ENCODE measurements at regions not wholly inside any gene's neighbourhood (a gene's known extent, or its start where the extent isn't known, plus 50 kb on each side); places are given as distances from the start of the nearest gene placed in this dataset.

- no peak for TF ChIP-seq CTCF (IDR thresholded peaks at IDR 0.05)
- intact Hi-C loops (cut with DNase I; ENCODE audit: low total_unique reads): no loop called here
Measured at GRCh38 chr10:69749178-69750010, 52.3 kb upstream of the COL13A1 start.

GRCh38 chr10:69750011-69750373 lies 51.7 kb upstream of the COL13A1 start:
- intact Hi-C loops (cut with DNase I; ENCODE audit: low total_unique reads): no loop called here
- Histone ChIP-seq H3K4me3 (no peak overlapping the region), H3K27ac (no peak overlapping the region), H3K27me3 (no peaks in the 10 kb centered on the region), H3K4me1 (peaks cover 0 to 28% (median 15%) of the 10 kb centered on the region in 4 donors), H3K36me3 (no peaks in the 10 kb centered on the region), H3K9me3 (no peaks in the 10 kb centered on the region)
- no peak for DNase-seq
- TF ChIP-seq CTCF (IDR thresholded peaks at IDR 0.05): no peak

More at GRCh38 chr10:69749178-69750010, 52.3 kb upstream of the COL13A1 start:
- DNase-seq: no peak
- Histone ChIP-seq H3K4me1 (peaks cover 0 to 28% (median 15%) of the 10 kb centered on the region in 4 donors), H3K36me3 (no peaks in the 10 kb centered on the region), H3K27ac (peak overlapping the region in 1 of 2 donors; percentile 34), H3K27me3 (no peaks in the 10 kb centered on the region), H3K4me3 (no peak overlapping the region), H3K9me3 (no peaks in the 10 kb centered on the region)

- intact Hi-C loops (cut with DNase I; ENCODE audit: low total_unique reads): no loop called here
- peaks cover 0 to 28% (median 15%) of the 10 kb centered on the region in 4 donors for H3K4me1 ChIP-seq
- no peak for TF ChIP-seq CTCF (IDR thresholded peaks at IDR 0.05)
- no peaks in the 10 kb centered on the region for H3K27me3 ChIP-seq
- H3K9me3 ChIP-seq: no peaks in the 10 kb centered on the region
- DNase-seq: no peak
- no peak overlapping the region for H3K4me3 ChIP-seq
- no peaks in the 10 kb centered on the region for H3K36me3 ChIP-seq
- H3K27ac ChIP-seq: no peak overlapping the region
Measured at GRCh38 chr10:69750725-69751124, 51.0 kb upstream of the COL13A1 start.

GRCh38 chr10:69751214-69751613 lies 50.5 kb upstream of the COL13A1 start:
- no peak for TF ChIP-seq CTCF (IDR thresholded peaks at IDR 0.05)
- H3K4me3 ChIP-seq: no peak overlapping the region
- no peaks in the 10 kb centered on the region for H3K9me3 ChIP-seq
- no peaks in the 10 kb centered on the region for H3K36me3 ChIP-seq
- no peaks in the 10 kb centered on the region for H3K27me3 ChIP-seq
- DNase-seq: no peak
- peaks cover 0 to 28% (median 15%) of the 10 kb centered on the region in 4 donors for H3K4me1 ChIP-seq
- H3K27ac ChIP-seq: no peak overlapping the region
- intact Hi-C loops (cut with DNase I; ENCODE audit: low total_unique reads): no loop called here

Data from tibial artery (tissue), 4 donors.